ENCODE measurements at regions not wholly inside any gene's neighbourhood (a gene's known extent, or its start where the extent isn't known, plus 50 kb on each side); places are given as distances from the start of the nearest gene placed in this dataset.

GRCh38 chr4:108342325-108342970 is 173.7 kb upstream of the LEF1 start:
- H3K4me3 ChIP-seq (ENCODE audit: control insufficient read depth, low read depth, low read length) = no peak overlapping the region
- no peak for TF ChIP-seq CTCF (IDR thresholded peaks at IDR 0.05; ENCODE audit: control insufficient read depth, insufficient read depth, low read depth, low read length, missing control alignments)
- DNase-seq (ENCODE audit: low read depth) = no peak

GRCh38 chr4:108337923-108338322 is 169.2 kb upstream of the LEF1 start:
- no peak for DNase-seq (ENCODE audit: low read depth)
- no peak overlapping the region for H3K4me3 ChIP-seq (ENCODE audit: control insufficient read depth, low read depth, low read length)
- no peak for TF ChIP-seq CTCF (IDR thresholded peaks at IDR 0.05; ENCODE audit: control insufficient read depth, insufficient read depth, low read depth, low read length, missing control alignments)

- DNase-seq (ENCODE audit: low read depth) = no peak
- no peak overlapping the region for H3K4me3 ChIP-seq (ENCODE audit: control insufficient read depth, low read depth, low read length)
- no peak for TF ChIP-seq CTCF (IDR thresholded peaks at IDR 0.05; ENCODE audit: control insufficient read depth, insufficient read depth, low read depth, low read length, missing control alignments)
These were observed 167.3 kb upstream of the LEF1 start for GRCh38 chr4:108336076-108336475.

GRCh38 chr4:108335081-108335480 is 166.3 kb upstream of the LEF1 start:
- no peak for TF ChIP-seq CTCF (IDR thresholded peaks at IDR 0.05; ENCODE audit: control insufficient read depth, insufficient read depth, low read depth, low read length, missing control alignments)
- DNase-seq (ENCODE audit: low read depth) = no peak
- no peak overlapping the region for H3K4me3 ChIP-seq (ENCODE audit: control insufficient read depth, low read depth, low read length)

GRCh38 chr4:108334031-108334430 is 165.3 kb upstream of the LEF1 start:
- no peak for TF ChIP-seq CTCF (IDR thresholded peaks at IDR 0.05; ENCODE audit: control insufficient read depth, insufficient read depth, low read depth, low read length, missing control alignments)
- no peak for DNase-seq (ENCODE audit: low read depth)
- H3K4me3 ChIP-seq (ENCODE audit: control insufficient read depth, low read depth, low read length) = no peak overlapping the region

- H3K4me3 ChIP-seq (ENCODE audit: control insufficient read depth, low read depth, low read length) = no peak overlapping the region
- no peak for TF ChIP-seq CTCF (IDR thresholded peaks at IDR 0.05; ENCODE audit: control insufficient read depth, insufficient read depth, low read depth, low read length, missing control alignments)
- DNase-seq (ENCODE audit: low read depth) = no peak
These were observed 164.7 kb upstream of the LEF1 start for GRCh38 chr4:108333353-108333942.
